HG03442 (cell line): ENCODE measurements at regions not wholly inside any gene's neighbourhood (a gene's known extent, or its start where the extent isn't known, plus 50 kb on each side); places are given as distances from the start of the nearest gene placed in this dataset.
"Not testable (repeated sequence)": the region's sequence is repeated elsewhere in the genome, so short reads cannot be mapped to it uniquely, and the experiment has no call there.

Experiments
- ATAC-seq: cut with Tn5 transposase; IDR thresholded peaks from one replicate; pipeline ENCODE4 v1.9.1; 2021; ENCODE audit warnings: mild to moderate bottlenecking, moderate library complexity; ENCODE audit not compliant: unreplicated experiment

- peak; percentile 88 for ATAC-seq
Measured at GRCh38 chr7:113267271-113267670, 148.9 kb upstream of the SMIM30 start.

- ATAC-seq: no peak
Measured at GRCh38 chr7:113263749-113264148, 145.4 kb upstream of the SMIM30 start.

DNA sequence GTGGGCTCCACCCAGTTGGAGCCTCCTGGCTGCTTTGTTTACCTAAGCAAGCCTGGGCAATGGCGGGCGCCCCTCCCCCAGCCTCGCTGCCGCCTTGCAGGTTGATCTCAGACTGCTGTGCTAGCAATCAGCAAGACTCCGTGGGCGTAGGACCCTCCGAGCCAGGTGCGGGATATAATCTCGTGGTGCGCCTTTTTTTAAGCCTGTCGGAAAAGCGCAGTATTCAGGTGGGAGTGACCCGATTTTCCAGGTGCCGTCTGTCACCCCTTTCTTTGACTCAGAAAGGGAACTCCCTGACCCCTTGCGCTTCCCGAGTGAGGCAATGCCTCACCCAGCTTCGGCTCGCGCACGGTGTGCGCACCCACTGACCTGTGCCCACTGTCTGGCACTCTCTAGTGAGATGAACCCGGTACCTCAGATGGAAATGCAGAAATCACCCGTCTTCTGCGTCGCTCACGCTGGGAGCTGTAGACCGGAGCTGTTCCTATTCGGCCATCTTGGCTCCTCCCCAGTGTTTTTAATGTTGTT is 144.9 kb upstream of the SMIM30 start:
- not testable (repeated sequence) for ATAC-seq

- no peak for ATAC-seq
Measured at GRCh38 chr7:113256883-113257531, 138.7 kb upstream of the SMIM30 start.

DNA sequence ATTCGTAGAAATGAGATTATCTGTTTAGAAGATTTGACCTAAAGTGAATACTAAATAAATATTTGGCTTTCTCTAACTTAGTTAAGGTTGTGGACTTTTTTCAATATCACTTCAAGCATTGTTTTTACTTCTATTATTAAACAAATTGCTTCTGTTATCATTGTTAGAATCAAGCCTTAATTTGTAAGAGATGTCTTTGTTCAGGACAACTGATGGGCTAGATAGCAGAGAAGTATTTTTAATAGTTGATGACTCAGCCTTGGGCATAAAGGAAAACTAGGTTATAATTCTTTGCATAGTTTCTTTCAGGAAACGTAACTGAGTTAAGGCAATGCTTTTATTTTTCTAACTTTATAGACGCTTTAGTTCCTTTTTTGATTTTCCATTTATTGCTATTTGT is 128.8 kb upstream of the SMIM30 start:
- no peak for ATAC-seq

DNA sequence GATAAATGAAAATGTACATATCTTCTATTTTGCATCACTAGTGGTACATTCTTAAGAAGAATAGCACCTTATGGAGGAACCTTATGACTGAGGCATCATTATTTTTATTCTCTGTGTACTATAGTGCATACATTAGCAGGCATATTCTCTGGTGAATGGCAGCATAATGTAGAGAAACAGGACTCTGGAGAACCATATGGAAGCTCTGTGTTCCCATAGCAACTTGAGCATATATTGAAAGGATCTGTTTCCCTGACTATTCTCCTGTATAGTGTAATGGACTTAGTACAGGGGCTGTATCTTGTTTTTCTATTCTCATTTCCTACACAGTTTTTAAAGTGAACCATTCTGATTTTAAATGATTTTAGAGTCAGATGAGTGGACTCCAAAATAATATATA is 128.4 kb upstream of the SMIM30 start:
- no peak for ATAC-seq

DNA sequence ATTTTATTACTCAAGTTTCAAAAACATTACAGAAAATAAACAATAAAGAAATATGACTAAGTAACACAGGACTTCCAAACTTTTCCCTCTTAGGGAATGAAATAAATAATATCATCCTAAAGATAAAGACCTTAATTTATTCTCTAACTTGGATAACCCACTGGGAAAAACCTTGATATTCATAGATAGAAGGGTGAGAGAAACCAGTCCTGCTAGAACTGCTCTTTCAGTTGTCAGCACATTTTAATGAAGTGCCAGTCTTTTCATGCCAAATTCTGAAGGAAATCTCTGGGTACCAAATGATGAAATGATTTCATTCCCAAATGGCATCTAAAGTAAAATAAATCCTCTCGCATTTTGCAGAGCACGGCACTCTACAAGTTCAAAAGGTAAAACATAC is 114.5 kb upstream of the SMIM30 start:
- ATAC-seq: no peak

DNA sequence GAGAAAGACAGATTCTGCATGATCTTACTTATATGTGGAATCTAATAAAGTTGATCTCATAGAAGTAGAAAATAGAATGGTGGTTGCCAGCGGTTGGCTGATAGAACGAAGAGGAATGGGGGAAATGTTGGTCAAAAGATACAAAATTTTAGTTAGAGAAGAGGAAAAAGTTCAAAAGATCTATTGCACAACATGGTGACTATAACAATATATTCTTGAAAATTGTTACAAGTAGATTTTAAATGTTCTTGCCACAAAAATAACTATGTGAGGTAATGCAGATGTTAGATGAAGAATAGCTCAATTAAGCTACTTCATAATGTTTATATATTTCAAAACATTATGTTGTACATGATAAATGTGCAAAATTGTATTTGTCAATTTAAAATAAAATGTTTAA is 112.3 kb upstream of the SMIM30 start:
- no peak for ATAC-seq

- ATAC-seq: no peak
Measured at GRCh38 chr7:113217314-113217713, 99.0 kb upstream of the SMIM30 start.

- ATAC-seq: no peak
Measured at GRCh38 chr7:113216038-113216437, 97.7 kb upstream of the SMIM30 start.

GRCh38 chr7:113209449-113210203 is 91.3 kb upstream of the SMIM30 start:
- ATAC-seq: no peak

DNA sequence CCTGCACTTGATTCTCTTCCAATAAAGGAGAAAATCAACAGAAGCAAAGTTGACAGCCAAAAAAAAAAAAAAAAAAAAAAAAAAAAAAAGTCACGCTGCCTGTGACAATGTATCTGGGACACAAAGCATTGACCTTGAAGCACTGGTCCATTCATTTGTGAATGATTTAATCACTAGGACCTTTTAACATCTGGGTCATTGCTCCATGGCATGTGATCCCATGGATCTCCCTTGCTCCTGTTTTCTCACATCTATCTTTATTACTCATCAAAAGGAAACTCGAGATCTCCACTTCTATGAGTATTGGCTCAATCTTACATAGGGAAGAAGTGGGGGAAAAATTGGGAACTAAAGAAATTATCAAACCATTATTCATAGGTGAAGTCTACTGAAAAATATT is 89.6 kb upstream of the SMIM30 start:
- ATAC-seq: no peak

DNA sequence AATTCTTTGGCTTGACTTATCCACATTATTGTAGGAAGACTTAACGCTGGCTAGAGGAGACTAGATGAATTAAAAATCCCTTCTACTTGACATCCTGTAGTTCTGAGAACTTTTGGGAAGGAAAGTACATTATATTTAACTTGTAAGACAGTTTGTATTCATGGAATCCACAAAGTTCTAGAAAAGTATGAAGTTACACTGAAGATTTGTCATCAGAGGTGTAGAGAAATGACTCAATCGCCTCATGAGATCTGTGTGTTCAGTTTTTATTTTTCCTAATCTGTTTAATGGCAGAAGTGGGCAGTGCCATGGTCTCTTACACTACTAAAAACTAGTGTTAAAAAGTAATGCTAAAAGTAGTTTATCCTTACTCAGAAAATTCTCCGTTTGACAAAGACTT is 89.1 kb upstream of the SMIM30 start:
- no peak for ATAC-seq

DNA sequence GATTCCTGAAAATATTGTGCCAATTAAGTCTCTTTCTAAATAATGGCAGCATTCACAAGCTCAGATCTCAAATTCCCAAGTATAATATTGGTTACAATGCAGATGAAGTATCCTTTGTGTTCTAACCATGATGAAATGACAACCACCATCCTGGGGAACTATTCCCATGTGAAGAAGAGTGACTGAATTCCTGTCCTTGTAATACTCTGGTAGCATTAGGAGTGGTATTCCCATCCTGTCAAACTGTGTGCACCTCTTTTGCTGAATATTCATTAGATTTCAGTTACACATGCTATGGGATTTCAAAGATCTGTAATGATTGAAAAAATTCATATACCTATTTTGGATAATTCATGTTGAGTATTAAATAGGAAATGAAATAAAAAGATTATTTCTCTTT is 86.1 kb upstream of the SMIM30 start:
- no peak for ATAC-seq

DNA sequence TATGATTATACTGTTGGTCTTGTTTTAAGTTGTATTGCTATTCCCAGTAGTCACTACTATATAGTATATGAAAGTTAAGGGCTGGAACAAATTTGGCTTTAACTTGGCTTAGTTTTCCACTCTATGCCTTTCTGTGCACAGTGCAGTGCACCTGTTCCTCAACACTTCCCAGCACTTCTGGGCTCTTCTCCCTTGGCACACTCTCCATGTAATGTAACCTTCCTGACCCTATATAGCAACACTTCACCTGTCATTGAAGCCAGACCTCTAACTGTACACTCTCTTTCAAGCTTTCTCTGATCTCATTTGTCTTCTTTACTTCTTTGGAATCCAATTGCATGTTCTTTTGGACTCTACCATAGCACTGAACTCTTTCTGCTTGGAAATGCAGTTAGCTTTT is 83.9 kb upstream of the SMIM30 start:
- no peak for ATAC-seq

DNA sequence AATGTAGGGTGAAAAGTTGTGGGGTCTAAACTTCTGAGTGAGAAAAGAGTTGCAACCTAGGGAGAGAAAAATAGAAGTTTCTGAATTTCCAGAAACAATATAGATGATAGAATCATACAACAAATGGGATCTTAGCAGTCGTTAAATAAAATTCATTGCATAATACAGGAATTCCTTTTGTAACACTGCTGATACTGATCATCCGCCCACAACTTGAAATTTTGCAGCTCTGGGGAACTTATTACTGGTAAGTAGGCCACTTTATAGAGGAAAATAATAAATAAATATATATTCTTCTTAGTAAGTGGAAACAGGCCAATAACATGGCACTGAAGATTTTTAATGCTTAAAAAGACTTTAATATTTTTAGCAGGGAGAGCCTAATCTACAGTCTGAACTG is 81.9 kb upstream of the SMIM30 start:
- ATAC-seq: no peak

DNA sequence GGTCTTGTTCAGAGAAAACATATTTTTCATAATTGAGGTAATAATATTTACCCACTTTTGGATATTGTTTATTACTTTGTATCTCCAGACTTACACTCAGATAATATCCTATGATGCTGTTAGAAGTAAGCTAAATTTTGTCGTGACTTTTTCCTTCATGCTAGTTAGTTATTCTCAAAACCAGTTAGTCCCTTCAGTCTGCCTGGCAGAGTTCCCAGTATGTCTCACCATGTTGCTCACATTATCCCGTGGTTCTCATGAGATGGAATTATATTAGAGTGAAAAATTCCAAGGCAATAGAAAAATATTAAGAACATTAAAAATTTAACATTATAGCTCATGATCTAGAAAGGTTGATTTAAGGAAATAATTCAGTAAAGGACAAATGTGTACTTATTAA is 81.5 kb upstream of the SMIM30 start:
- ATAC-seq: no peak

DNA sequence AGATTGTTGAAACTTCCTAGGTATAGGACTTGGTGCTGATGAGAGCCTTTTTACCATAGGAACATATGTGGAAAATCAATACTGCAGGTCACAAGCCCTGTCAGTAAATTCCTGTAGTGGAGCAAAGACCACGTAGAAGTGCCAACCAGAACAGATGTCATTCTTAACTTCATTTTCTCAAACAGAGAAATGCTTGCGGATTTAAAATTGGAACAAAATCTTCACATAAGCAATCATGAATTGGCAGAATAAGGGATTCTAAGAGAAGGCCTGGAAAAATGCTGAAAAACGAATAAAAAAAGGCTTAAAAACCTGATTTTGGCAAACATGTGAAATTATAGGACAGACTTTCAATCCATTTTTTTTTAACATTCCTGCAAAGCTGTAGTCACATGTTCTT is 80.8 kb upstream of the SMIM30 start:
- ATAC-seq: no peak

GRCh38 chr7:113198226-113198625 is 79.9 kb upstream of the SMIM30 start:
- no peak for ATAC-seq

DNA sequence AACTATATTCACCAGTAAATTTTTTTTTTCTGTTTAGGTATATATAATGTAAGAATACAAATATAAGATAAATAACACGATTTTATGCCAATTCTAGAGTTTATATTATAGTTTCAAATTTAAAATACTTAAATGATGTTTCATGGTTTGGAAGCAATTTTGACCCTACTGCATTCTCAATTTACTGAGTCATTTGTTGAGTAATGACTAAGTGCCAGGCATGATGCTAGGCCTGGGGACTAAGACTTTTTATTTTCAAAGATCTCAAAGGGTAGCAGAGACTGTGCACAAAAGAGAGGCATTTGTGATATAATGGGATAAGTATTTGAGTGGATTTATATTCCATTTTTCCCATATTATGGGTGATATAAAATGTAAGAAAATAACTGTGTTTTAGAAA is 78.9 kb upstream of the SMIM30 start:
- no peak for ATAC-seq

DNA sequence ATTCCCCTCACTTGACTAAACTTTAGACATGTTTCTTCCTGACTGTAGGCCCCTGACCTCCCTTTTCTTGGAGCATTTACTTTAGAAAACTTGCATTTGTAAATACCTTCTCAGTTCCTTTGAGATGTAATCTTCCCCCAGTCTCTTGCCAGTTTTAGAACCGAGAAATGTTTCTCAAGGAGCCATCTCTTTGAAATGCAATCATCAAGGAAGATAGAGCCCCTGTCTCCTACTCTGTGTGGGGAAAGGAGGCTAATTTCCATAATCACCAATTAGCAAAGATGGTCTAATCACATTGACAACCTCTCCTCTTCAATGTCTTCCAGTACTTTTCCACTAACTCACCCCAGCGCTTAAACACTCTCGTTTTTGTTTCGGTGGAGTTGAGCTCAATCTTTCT is 70.0 kb upstream of the SMIM30 start:
- ATAC-seq: no peak

DNA sequence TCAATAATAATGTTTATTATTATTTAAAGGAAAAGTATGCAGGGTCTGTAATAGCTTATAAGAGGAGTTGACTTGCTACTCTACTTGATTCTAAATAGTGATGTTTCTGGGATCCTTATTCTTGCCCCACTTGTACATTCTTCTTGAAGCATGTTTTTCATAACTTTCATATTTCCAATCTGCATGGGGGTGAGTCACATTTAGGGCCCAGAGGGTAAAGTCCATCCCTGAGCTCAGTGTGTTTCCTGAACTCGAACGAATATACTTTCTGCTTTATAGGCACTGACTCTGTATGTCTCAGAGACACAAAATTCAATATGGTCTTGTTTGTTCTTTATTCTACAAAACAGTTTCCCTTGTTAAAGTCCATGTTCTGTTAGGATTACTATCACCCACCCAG is 61.0 kb upstream of the SMIM30 start:
- no peak for ATAC-seq

DNA sequence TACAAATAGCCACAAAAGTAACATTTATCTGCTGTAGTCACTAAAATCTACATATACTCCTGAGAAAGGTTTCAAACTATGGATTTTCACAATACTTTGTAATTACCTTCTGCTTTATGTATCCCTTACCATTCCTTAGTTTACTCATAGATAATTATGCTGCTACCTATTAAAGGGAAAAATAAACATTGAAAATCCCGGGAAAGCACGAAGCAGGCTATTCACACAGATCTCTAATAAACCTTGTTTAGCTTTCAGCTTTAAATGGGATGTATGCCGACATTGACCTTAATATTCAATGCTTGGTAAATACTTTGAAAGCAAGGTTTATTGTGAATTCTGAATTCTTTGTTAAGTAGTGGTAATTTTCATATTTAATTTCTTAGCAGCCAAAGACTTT is 58.5 kb upstream of the SMIM30 start:
- ATAC-seq: no peak
